ENCODE measurements at regions not wholly inside any gene's neighbourhood (a gene's known extent, or its start where the extent isn't known, plus 50 kb on each side); places are given as distances from the start of the nearest gene placed in this dataset.

DNA sequence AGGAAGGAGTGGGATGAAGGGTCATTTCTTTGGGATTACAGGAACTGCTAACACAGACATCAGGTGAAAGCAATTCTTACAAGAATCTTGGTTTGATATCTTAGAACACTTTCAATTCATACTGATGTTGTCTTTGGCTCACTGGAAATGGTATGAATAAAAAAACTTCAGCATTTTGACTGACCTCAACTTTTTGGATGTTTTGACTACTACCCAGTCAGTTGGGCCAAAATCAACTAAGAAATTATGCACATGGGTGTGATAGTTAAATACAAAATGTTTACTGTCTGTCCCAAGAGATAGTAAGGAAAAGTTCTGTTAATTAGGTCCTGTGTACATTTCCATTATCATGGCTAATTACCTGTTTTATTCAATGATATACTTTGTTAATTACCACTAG is 165.5 kb upstream of the LRIG1 start:
- FAIRE-seq, result no peak
- TF ChIP-seq TAF1 (IDR thresholded peaks at IDR 0.05; ENCODE audit: borderline replicate concordance, low read depth, low read length) (no peak), POLR2AphosphoS5 (IDR thresholded peaks at IDR 0.05; ENCODE audit: low read depth, low read length) (no peak), POLR2A (IDR thresholded peaks at IDR 0.05; ENCODE audit: low read depth, low read length) (no peak)
- DNase-seq (ENCODE audit: insufficient read length), result no peak

DNA sequence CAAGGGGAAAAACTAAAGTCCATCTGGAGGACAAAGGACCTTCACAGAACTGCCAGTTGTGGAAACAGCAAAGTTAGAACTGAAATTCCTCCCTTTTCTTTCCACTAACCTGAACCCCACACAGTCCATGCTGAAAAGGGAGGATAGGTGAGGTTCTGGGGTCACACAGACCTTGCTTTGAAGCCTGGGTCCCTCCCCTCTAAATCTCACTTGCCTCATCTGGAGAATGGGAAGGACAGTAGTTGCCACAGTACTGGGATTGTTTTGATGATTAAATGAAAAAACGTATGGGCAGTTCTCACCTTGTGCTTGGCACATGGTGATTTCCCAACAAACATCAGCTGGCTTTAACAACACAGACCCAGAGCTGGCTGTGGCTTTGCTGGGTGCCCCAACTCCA is 166.4 kb upstream of the LRIG1 start:
- no peak for FAIRE-seq
- DNase-seq (ENCODE audit: insufficient read length), result no peak
- TF ChIP-seq POLR2A (IDR thresholded peaks at IDR 0.05; ENCODE audit: low read depth, low read length) (no peak), TAF1 (IDR thresholded peaks at IDR 0.05; ENCODE audit: borderline replicate concordance, low read depth, low read length) (no peak), POLR2AphosphoS5 (IDR thresholded peaks at IDR 0.05; ENCODE audit: low read depth, low read length) (no peak)

DNA sequence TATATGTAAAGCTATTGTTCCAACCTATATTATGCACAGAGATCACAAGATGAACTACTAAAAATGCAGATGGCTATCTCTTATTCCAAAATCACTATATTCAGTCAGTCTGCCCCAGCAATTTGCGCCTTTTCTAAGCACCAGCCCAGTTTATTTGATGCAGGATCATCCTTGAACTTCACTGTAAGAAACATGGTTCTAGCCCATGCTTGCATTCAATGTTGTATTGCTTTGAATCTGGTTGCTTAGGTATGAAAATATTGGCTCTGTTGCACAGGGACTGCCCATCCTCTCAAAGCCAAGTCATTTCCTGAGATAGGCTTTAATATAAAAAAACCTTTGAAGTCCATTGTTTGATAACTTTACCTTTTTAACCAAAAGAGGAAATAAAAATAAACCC is 170.5 kb upstream of the LRIG1 start:
- DNase-seq (ENCODE audit: insufficient read length) (no peak), FAIRE-seq (no peak)
- no peak for TF ChIP-seq POLR2AphosphoS5 (IDR thresholded peaks at IDR 0.05; ENCODE audit: low read depth, low read length)
- no peak for TF ChIP-seq POLR2A (IDR thresholded peaks at IDR 0.05; ENCODE audit: low read depth, low read length)
- TF ChIP-seq TAF1 (IDR thresholded peaks at IDR 0.05; ENCODE audit: borderline replicate concordance, low read depth, low read length), result no peak

DNA sequence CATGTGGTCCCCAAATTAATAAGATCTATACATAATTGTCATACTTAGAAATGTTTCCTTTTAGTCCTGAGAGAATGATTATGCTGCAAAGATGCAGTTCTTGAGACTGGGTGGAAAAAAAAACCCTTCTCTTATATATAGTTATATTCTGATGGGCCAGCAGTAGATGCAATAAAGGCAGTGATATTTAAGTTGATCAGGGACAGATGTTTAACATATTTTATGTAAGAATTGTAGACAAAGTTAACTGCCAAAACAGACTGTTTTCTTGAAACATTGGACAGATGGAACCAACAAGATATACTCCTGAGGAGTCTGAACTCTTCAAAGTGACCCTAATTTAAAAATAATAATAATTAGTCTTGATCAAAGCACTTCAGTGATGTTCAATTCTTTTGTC is 172.0 kb upstream of the LRIG1 start:
- no peak for DNase-seq (ENCODE audit: insufficient read length)
- no peak for FAIRE-seq

DNA sequence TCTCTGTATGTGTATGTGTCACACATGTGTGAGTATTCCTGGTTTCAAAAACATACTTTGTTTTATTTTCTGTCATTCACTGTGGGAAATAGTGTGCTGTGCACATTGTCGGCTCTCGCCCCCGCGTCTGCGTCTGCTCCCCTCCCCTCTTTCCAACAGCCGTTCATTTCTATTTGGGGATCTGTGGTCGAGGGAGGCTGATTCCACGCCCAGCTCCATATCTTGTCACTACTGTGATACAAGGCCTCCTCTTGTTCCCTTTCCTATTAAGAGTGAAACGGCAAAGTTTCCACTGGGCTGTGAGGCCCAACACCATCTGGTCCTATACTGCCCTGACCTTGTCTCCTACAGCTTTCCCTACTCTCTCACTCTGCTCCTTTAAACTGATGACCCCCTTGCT is 172.5 kb upstream of the LRIG1 start:
- no peak for FAIRE-seq
- TF ChIP-seq POLR2AphosphoS5 (IDR thresholded peaks at IDR 0.05; ENCODE audit: low read depth, low read length), result no peak
- TF ChIP-seq TAF1 (IDR thresholded peaks at IDR 0.05; ENCODE audit: borderline replicate concordance, low read depth, low read length), result no peak
- no peak for TF ChIP-seq POLR2A (IDR thresholded peaks at IDR 0.05; ENCODE audit: low read depth, low read length)
- DNase-seq (ENCODE audit: insufficient read length), result no peak

More for the DNA sequence above, 172.0 kb upstream of the LRIG1 start:
- no peak for TF ChIP-seq POLR2AphosphoS5 (IDR thresholded peaks at IDR 0.05; ENCODE audit: low read depth, low read length)
- no peak for TF ChIP-seq POLR2A (IDR thresholded peaks at IDR 0.05; ENCODE audit: low read depth, low read length)
- no peak for TF ChIP-seq TAF1 (IDR thresholded peaks at IDR 0.05; ENCODE audit: borderline replicate concordance, low read depth, low read length)

DNA sequence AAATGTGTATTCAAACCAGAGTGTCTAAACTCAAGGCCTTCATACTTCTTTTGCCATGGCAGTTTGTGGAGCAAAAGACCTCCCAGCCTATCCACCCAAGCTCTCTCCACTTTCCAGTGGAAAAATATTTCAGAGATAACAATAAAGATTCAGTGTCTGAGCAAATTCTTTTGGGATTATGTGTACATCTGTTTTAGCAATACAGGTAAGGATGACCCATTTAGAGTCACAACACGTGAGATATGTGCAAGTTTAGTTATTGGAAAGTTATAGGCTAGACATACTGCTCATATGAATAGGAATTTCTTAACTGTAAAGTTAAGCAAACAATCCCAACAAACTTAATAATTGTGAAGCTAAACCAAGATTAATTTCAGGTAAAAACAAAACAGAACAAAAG is 174.5 kb upstream of the LRIG1 start:
- no peak for DNase-seq (ENCODE audit: insufficient read length)
- TF ChIP-seq POLR2A (IDR thresholded peaks at IDR 0.05; ENCODE audit: low read depth, low read length) (no peak), TAF1 (IDR thresholded peaks at IDR 0.05; ENCODE audit: borderline replicate concordance, low read depth, low read length) (no peak), POLR2AphosphoS5 (IDR thresholded peaks at IDR 0.05; ENCODE audit: low read depth, low read length) (no peak)
- no peak for FAIRE-seq

GRCh38 chr3:66692042-66692765 is 191.4 kb upstream of the LRIG1 start:
- TF ChIP-seq TAF1 (IDR thresholded peaks at IDR 0.05; ENCODE audit: borderline replicate concordance, low read depth, low read length) (no peak), POLR2AphosphoS5 (IDR thresholded peaks at IDR 0.05; ENCODE audit: low read depth, low read length) (no peak), POLR2A (IDR thresholded peaks at IDR 0.05; ENCODE audit: low read depth, low read length) (no peak)
- FAIRE-seq (no peak), DNase-seq (ENCODE audit: insufficient read length) (no peak)

DNA sequence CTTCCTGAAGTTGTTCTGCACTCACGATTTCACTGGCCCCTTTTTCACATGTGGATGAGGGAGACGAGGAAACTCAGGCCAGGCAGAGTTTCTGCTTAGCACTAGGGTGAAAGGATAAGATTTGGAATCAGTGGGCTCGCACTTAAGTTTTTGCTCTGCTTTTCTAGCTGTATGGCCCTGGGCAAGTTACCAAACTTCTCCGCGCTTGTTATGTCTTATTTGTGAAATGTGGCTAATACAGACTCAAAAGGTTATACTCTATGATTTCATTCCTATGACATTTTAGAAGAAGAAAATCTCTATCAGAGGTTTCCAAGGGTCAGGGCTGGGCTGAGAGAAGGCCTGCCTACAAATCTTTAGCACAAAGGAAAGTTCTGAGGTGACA is 191.9 kb upstream of the LRIG1 start:
- FAIRE-seq (no peak), DNase-seq (ENCODE audit: insufficient read length) (no peak)
- TF ChIP-seq TAF1 (IDR thresholded peaks at IDR 0.05; ENCODE audit: borderline replicate concordance, low read depth, low read length), result no peak

DNA sequence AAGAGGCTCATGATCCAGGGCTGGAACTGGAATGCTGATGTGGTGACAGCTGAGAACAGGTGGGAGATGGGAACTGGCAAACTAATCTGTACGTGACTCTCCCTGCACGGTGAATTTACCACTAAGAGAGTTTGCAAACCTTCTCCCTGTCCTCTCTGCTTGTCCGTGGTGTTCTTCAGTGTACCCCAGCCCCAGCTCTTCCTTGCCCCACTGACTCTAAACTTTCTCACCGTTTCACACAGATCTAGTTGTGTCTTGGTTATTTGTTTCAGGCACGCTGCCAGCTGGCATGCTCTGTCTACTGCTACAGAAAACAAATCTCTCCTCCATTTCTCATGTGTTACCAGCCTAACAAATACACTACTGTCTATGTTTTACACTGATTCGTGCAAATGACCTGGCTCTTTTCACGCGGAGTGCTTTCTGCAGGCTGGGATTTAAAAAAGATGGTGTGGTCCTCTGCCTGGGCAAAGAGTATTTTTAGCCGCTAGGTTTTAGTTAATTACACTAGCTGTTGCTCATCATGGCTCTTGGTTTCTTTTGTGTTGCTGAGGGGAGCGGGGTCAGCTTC is 192.7 kb upstream of the LRIG1 start:
- no peak for FAIRE-seq
- no peak for TF ChIP-seq POLR2AphosphoS5 (IDR thresholded peaks at IDR 0.05; ENCODE audit: low read depth, low read length)
- TF ChIP-seq POLR2A (IDR thresholded peaks at IDR 0.05; ENCODE audit: low read depth, low read length), result no peak
- TF ChIP-seq TAF1 (IDR thresholded peaks at IDR 0.05; ENCODE audit: borderline replicate concordance, low read depth, low read length), result no peak
- DNase-seq (ENCODE audit: insufficient read length), result no peak

DNA sequence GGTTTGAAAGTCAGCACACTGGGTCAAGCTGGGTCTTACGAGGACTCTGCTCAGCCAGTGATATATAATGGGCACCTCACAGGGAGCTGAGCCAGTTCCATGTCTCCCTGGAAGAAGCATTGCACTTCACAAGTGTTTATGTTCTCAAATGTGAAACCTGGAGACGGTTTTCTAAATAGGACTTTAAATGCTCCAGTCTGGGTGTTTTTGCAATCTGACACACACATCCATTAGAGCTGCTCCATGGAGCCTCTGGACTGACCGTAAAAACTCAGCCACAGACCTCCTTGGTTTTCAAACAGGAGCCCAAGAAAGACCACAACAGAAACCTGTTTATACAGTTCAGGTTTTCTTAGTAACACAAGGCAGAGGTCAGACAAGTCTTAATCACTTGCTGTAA is 201.3 kb upstream of the LRIG1 start:
- FAIRE-seq (no peak), DNase-seq (ENCODE audit: insufficient read length) (no peak)
- TF ChIP-seq TAF1 (IDR thresholded peaks at IDR 0.05; ENCODE audit: borderline replicate concordance, low read depth, low read length) (no peak), POLR2A (IDR thresholded peaks at IDR 0.05; ENCODE audit: low read depth, low read length) (no peak), POLR2AphosphoS5 (IDR thresholded peaks at IDR 0.05; ENCODE audit: low read depth, low read length) (no peak)

- TF ChIP-seq TAF1 (IDR thresholded peaks at IDR 0.05; ENCODE audit: borderline replicate concordance, low read depth, low read length) (no peak), POLR2AphosphoS5 (IDR thresholded peaks at IDR 0.05; ENCODE audit: low read depth, low read length) (no peak), POLR2A (IDR thresholded peaks at IDR 0.05; ENCODE audit: low read depth, low read length) (no peak)
- DNase-seq (ENCODE audit: insufficient read length) (no peak), FAIRE-seq (no peak)
These were observed 202.7 kb upstream of the LRIG1 start for GRCh38 chr3:66703501-66703900.

DNA sequence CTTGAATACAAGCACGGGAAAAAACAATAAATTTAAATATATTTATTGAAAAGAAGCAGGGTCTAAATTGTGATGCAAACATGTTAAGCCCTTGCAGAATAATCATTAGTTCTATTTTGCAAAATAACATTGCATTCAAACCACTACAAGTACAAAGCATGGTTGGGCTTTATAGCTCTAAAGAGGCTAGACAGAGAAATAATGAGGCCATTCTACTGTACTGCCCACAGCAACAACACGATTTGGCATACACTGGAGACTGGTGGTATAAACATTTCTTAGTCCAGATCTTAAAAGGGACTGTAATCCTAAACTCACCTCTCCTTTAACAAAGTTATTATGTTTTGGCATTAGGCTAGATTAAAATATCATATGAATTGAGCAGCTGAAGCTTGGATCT is 204.3 kb upstream of the LRIG1 start:
- FAIRE-seq (no peak), DNase-seq (ENCODE audit: insufficient read length) (no peak)

More for the DNA sequence above, 204.3 kb upstream of the LRIG1 start:
- TF ChIP-seq POLR2AphosphoS5 (IDR thresholded peaks at IDR 0.05; ENCODE audit: low read depth, low read length), result no peak
- TF ChIP-seq POLR2A (IDR thresholded peaks at IDR 0.05; ENCODE audit: low read depth, low read length), result no peak
- TF ChIP-seq TAF1 (IDR thresholded peaks at IDR 0.05; ENCODE audit: borderline replicate concordance, low read depth, low read length), result no peak

All from GM12892 (cell line).